ENCODE measurements at regions not wholly inside any gene's neighbourhood (a gene's known extent, or its start where the extent isn't known, plus 50 kb on each side); places are given as distances from the start of the nearest gene placed in this dataset.

DNA sequence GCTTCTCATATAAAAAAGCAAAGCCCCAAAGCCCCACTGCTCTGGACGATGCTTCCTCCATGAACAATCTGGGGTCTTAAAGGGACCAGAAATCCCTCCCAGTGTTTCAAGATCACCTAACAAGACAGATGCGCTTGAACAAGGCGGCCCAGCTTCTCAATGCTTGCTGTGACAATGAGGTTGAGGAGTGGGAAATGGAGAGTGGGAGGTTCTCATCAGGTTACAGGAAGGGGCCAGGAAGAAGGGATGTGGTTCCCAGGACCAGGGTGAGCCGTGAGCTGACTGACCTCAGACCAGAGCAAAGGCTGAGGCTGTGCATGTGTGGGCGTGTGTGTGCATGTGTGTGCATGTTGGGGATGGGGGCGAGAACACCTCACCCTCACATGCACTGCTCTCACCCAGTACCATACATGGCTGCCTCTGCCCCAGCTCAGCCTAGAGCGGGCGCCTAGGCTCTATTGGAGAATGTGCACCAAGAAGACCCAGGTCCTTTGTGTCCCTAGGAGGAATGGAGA, 220.8 kb upstream of the GPR26 start:
- no peak overlapping the region for H3K18ac ChIP-seq (ENCODE audit: insufficient read length, low read depth, low read length)
- DNase-seq, result no peak
- H3K9ac ChIP-seq (ENCODE audit: extremely low read depth, insufficient read length, low read length), result no peak overlapping the region
- TF ChIP-seq CTCF (conservative IDR thresholded peaks at IDR 0.05), result no peak
- no peak overlapping the region for H3K14ac ChIP-seq (ENCODE audit: insufficient read depth, low read length)
- no peak overlapping the region for H4K91ac ChIP-seq (ENCODE audit: insufficient read length, low read depth, low read length)
- no peak overlapping the region for H4K5ac ChIP-seq (ENCODE audit: insufficient read length, low read depth, low read length)
- no peak overlapping the region for H2BK120ac ChIP-seq (ENCODE audit: low read depth, low read length, poor library complexity, severe bottlenecking)
- H3K4ac ChIP-seq (ENCODE audit: low read depth, low read length), result no peak overlapping the region
- no peak overlapping the region for H2BK20ac ChIP-seq (ENCODE audit: low read depth, low read length, poor library complexity, severe bottlenecking)
- no peak overlapping the region for H3K56ac ChIP-seq (ENCODE audit: insufficient read length, low read depth, low read length)
- H3K4me1 ChIP-seq (ENCODE audit: insufficient read depth, low read length), result no peaks in the 10 kb centered on the region
- no peak overlapping the region for H2AFZ ChIP-seq (ENCODE audit: low read length)
- H3K4me3 Mint-ChIP-seq, result no peak overlapping the region
- H3K9me3 ChIP-seq (ENCODE audit: control insufficient read depth, low read depth, low read length), result no peaks in the 10 kb centered on the region
- H3K79me1 ChIP-seq (ENCODE audit: insufficient read depth, low read depth, low read length, poor library complexity, severe bottlenecking), result no peaks in the 10 kb centered on the region
- no peaks in the 10 kb centered on the region for H4K20me1 ChIP-seq (ENCODE audit: control insufficient read depth, insufficient read depth, insufficient read length)
- peaks cover 2 to 3% of the 10 kb centered on the region in 2 experiments; a peak in 3 of 4 replicates for H3K4me1 Mint-ChIP-seq
- H3K27me3 ChIP-seq (ENCODE audit: insufficient read depth, low read length), result no peaks in the 10 kb centered on the region
- no CpG with 5 or more reads among the region's 8 CpGs for WGBS (ENCODE audit: extremely low coverage, insufficient read length, low lambda C conversion rate)
- no peaks in the 10 kb centered on the region for H3K23me2 ChIP-seq (ENCODE audit: insufficient read length, low read depth, low read length, poor library complexity, severe bottlenecking)
- no peak overlapping the region for H2BK12ac ChIP-seq (ENCODE audit: insufficient read length, low read depth, low read length)
- H3K4me2 ChIP-seq (ENCODE audit: insufficient read depth, insufficient read length, low read length), result no peak overlapping the region
- H3K36me3 Mint-ChIP-seq (ENCODE audit: insufficient read depth in 1 of 3, low read depth in 3 of 3), result no peaks in the 10 kb centered on the region; a peak in 1 of 7 replicates
- no peaks in the 10 kb centered on the region for H3K9me3 Mint-ChIP-seq
- H3T11ph ChIP-seq (ENCODE audit: low read length), result no peak overlapping the region
- no peak overlapping the region for H2BK15ac ChIP-seq (ENCODE audit: low read depth, low read length)
- no peak overlapping the region for H3K23ac ChIP-seq (ENCODE audit: insufficient read length, low read depth, low read length)
- H3K27ac ChIP-seq (ENCODE audit: insufficient read length, low read depth, low read length), result no peak overlapping the region
- no peak overlapping the region for H4K8ac ChIP-seq (replicated peaks; ENCODE audit: insufficient read length, low read depth, low read length)
- no peaks in the 10 kb centered on the region for H3K79me2 ChIP-seq (ENCODE audit: insufficient read depth, low read length)
- H3K27ac Mint-ChIP-seq, result peak overlapping the region in 1 of 3 experiments; percentile 64; a peak in 2 of 7 replicates
- no peaks in the 10 kb centered on the region; the same call in 1 of the 2 replicates for H3K27me3 Mint-ChIP-seq (ENCODE audit: low read depth)
- no peak overlapping the region for H2AK5ac ChIP-seq (ENCODE audit: insufficient read length, low read length)
- H2BK5ac ChIP-seq (ENCODE audit: insufficient read length, low read length), result no peak overlapping the region

All from H9 (cell line).